ENCODE measurements at regions not wholly inside any gene's neighbourhood (a gene's known extent, or its start where the extent isn't known, plus 50 kb on each side); places are given as distances from the start of the nearest gene placed in this dataset.

GRCh38 chr3:17802950-17803349 lies 60.5 kb upstream of the TBC1D5 start:
- TF ChIP-seq, protein P1, sequence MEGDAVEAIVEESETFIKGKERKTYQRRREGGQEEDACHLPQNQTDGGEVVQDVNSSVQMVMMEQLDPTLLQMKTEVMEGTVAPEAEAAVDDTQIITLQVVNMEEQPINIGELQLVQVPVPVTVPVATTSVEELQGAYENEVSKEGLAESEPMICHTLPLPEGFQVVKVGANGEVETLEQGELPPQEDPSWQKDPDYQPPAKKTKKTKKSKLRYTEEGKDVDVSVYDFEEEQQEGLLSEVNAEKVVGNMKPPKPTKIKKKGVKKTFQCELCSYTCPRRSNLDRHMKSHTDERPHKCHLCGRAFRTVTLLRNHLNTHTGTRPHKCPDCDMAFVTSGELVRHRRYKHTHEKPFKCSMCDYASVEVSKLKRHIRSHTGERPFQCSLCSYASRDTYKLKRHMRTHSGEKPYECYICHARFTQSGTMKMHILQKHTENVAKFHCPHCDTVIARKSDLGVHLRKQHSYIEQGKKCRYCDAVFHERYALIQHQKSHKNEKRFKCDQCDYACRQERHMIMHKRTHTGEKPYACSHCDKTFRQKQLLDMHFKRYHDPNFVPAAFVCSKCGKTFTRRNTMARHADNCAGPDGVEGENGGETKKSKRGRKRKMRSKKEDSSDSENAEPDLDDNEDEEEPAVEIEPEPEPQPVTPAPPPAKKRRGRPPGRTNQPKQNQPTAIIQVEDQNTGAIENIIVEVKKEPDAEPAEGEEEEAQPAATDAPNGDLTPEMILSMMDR (IDR thresholded peaks at IDR 0.05; ENCODE audit: insufficient read depth, low read depth, low read length), result no peak
- TF ChIP-seq EZH2 (IDR thresholded peaks at IDR 0.05; ENCODE audit: insufficient read depth, low read length), result no peak

Data from astrocyte (in vitro differentiated cells and primary cell).